HG02610 (cell line): ENCODE measurements at regions not wholly inside any gene's neighbourhood (a gene's known extent, or its start where the extent isn't known, plus 50 kb on each side); places are given as distances from the start of the nearest gene placed in this dataset.

Experiments
- ATAC-seq: cut with Tn5 transposase; IDR thresholded peaks from one replicate; pipeline ENCODE4 v1.9.1; 2021; ENCODE audit warnings: mild to moderate bottlenecking, moderate library complexity; ENCODE audit not compliant: unreplicated experiment

DNA sequence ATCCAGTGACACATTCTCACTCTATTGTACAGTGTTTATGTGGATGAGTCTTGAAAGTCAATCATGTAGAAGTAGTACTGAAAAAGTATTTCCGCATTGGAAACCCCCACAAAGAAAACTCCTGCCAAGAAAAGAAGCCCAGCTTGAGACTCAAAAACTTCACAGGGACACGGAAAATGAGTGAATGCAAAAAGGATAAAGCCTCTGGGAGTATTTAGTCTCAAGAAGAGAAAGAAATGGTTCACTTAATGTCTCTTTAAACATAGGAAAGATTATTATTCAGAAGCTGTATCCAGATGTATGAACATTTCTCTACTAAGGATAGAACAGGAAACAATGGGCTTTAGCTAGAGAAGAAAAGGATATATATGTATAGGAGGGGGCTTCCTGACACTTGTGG is 304.5 kb downstream of the BARHL2 start:
- no peak for ATAC-seq

DNA sequence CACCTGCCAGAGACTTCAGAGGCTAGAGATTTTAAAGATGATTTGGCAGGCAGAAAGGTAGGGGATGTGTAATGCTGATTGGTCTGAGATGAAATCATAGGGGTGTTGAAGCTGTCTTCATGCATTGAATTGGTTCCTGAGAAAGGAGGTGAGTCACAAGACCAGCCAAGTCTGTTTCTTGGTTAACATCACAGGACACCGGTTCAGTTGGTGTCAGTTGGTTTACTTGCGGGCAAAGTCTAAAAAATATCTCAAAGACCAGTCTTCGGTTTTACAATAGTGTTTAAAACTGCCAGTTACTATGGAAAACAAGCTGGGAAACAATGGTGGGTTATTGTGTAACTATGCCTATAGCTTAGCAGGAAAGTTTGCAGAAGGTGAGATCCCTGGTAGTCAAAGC is 305.9 kb downstream of the BARHL2 start:
- no peak for ATAC-seq

DNA sequence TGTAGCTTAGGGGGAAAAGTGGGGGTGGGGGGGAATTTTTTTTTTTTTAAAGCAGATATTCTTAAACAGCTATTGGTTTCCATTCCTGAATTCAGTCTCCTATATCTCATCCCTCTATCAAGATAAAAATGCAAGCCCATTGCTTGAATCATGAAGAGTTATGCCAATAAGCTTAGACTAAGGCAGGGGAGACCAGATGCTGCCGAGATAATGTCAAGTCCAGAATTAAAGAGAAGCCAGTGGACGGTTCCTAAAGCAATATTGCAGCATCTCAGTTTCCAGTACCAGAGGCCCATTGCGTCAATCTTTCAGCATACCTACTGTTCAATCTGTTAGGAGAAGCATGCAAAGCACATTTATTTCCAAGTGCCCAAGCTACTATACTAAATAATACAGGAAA is 309.4 kb downstream of the BARHL2 start:
- ATAC-seq, result no peak

DNA sequence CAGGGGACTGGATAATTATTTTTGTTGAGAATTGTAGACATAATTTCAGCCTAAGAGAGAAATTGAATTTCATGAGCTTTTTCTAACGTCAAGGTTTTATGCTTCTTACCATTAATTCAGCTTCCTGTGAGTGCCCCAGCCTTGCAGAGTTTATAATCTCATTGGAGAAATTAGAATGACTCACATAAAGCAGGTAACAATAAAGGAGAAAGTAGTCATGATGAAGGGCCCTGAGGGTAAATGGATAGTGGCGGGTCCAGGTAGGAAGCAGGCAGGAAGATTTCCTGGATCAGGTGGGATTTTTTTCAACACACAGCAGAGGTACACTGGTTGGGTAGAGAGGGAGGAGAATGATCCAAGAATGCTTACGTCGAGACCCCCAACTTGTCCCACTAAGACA is 311.4 kb downstream of the BARHL2 start:
- no peak for ATAC-seq

DNA sequence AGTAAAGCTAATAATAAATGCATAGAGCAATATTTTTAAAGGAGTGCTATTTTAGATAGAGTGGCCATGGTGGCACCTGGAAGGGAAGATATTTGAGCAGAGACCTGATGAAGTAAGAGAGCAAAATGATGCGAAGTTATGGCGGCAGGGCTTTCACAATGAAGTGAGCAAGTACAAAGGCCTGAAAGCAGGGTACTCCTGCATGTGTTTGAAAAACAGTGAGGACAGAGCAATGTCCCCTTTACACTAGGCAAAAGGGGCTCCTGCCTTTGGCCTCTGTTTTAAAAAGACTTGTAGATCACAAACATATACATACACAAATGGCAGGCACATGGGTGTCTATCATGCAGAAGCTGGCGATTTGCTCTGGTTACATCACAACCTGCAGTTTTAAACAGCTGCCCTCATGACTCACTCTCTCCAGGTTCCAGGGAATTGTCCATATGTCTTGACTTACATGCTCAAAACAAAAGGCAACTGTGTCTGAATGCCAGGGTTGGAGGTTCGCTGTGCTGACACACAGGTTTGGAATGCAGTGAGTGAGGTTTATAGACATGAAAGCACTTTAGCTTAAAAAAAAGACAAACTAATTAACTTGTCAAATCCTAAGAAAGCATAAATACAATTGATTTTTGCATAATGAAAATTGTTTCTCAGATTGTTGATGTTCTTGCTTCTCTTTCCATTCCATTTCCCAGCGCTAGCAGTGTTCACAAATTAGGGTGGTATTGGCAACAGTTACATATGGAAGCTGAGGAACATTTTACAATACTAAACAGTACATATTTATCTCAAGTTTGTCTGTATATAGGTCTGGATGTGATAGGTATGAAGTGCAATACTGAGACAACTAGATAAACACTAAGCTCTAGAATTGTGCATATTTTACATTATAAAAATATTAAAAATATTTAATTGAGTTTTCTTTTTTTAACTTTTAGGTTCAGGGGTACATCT is 313.9 kb downstream of the BARHL2 start:
- ATAC-seq, result no peak

- ATAC-seq, result no peak
These were observed 317.0 kb downstream of the BARHL2 start for GRCh38 chr1:90400131-90400530.

DNA sequence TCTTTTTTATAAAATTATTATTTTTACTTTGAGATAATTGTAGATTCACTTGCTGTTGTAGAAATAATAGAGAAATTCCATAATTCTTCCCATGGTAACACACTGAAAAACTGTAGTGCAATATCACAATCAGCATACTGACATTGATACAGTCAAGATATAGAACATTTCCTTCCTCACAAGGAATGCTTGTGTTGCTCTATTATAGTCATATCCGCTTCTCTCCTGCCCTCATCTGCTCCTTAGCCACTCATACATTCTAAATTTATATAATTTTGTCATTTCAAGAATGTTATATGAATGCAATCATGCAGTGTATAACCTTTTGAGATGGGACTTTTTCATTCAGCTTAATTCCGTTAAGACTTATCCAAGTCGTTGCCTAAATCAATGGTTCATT is 320.2 kb downstream of the BARHL2 start:
- ATAC-seq, result no peak

GRCh38 chr1:90394247-90394646 is 322.9 kb downstream of the BARHL2 start:
- ATAC-seq, result no peak

DNA sequence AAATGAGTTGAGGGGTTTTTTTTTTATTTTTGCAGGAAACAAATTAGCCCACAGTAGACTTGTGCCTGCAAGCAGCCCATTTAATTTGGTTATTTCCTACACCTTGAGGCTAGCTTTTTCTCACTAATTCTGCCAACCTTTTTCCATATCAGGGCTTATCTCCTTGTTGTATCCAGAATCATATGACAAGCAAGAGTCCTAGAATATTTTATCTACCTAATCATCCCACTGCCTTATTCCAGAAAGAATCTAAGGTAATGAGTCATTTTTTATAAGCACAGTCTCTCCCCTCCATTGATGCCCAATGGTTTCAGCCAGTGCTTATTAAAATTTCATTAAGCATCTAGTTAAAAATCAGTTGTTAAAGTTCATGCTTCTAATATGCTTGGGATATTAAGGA is 324.1 kb downstream of the BARHL2 start:
- no peak for ATAC-seq

DNA sequence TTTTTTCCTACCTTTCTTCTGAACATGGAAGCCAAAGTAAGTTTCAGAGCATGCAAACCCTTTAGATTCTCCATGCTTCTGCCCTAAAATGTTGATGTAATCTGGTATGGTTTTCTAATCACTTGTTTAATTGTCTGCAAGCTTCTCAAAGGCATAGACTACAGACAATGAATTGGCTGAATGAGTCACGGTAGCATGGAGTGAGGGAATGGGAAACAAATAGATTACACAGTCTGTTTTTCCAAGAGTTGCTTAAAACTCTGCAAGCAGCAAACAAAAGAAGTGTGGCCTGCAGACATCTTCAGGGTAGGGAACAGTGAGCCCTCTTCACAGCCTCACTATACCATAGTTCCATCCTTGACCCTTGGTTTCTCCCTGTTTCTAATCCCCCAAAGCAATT is 326.0 kb downstream of the BARHL2 start:
- ATAC-seq, result no peak

- no peak for ATAC-seq
These were observed 329.3 kb downstream of the BARHL2 start for GRCh38 chr1:90387805-90388204.

- no peak for ATAC-seq
These were observed 330.0 kb downstream of the BARHL2 start for GRCh38 chr1:90386899-90387720.

- no peak for ATAC-seq
These were observed 332.9 kb downstream of the BARHL2 start for GRCh38 chr1:90384193-90384592.

DNA sequence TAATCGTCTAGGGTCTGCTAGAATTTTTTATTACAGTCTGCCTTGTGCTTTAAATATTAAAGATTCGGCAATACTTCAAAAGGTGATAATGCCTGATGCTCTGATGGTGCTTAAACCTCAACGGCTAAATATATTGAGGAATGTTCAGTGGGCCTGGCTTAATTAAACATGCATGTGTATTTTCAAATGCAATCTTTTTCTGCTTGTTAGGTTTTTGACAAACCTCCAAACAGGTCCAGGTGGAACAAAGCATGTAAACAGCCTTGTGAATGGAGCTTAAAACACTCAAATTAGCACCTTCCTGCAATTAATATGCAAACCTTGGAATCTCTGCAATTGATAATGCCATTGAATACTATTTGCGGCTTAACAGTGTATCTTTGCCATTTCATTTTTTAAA is 334.9 kb downstream of the BARHL2 start:
- ATAC-seq, result no peak

GRCh38 chr1:90381598-90381997 is 335.5 kb downstream of the BARHL2 start:
- ATAC-seq, result no peak

GRCh38 chr1:90371448-90371813 is 345.7 kb downstream of the BARHL2 start:
- no peak for ATAC-seq

DNA sequence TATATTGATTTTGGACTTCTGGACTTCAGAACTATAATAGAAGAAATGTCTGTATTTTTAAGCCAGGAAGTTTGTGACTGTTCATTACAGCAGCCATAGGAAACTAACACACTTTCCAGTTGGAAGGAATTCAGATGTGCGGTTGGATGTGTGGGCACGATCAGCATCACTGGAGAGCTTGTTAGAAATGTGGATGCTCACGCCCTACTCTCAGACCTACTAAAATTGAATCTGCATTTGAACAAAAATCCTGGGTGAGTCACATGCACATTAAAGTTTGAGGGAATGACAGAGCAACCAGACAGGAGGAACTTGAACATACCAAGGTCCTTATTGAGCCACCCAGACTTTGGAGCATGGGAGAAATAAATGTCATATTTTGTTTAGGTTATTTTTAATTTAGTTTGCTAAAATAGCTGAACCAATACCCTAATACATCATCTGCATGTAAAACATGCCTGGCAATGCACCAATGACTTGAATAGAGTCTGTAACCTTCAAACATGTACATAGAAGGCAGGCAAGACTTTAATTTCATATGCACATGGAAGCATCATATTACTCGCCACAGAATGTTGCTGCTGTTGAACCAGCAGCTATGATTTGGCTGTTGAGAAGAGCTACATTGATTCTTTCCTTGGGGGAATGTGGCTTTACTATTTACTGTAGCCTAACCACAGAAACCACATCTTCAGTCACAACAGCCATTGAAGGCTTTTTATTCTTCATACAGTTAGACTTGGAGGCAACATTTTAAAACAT is 346.2 kb downstream of the BARHL2 start:
- ATAC-seq, result no peak

- no peak for ATAC-seq
These were observed 354.9 kb downstream of the BARHL2 start for GRCh38 chr1:90362163-90362562.

GRCh38 chr1:90361026-90361425 is 356.1 kb downstream of the BARHL2 start:
- no peak for ATAC-seq

- no peak for ATAC-seq
These were observed 357.1 kb downstream of the BARHL2 start for GRCh38 chr1:90359994-90360393.

- no peak for ATAC-seq
These were observed 358.7 kb downstream of the BARHL2 start for GRCh38 chr1:90358448-90358847.
